Mesenchymal stem cell (in vitro differentiated cells and primary cell): ENCODE measurements at regions not wholly inside any gene's neighbourhood (a gene's known extent, or its start where the extent isn't known, plus 50 kb on each side); places are given as distances from the start of the nearest gene placed in this dataset.

Experiments
- DNase-seq: peaks from one replicate; pipeline ENCODE4 v3.0.0-alpha.2; 2013
- H2AFZ ChIP-seq: one replicate; pipeline ENCODE4 v1.6.1; 2013; ENCODE audit warnings: low read depth, mild to moderate bottlenecking, control low read depth, inconsistent platforms, low read length, moderate library complexity
- H2AK5ac ChIP-seq: 2 replicates; pipeline ENCODE4 v1.6.1; 2013; ENCODE audit warnings: low read length, moderate library complexity, mild to moderate bottlenecking, inconsistent platforms; ENCODE audit not compliant: severe bottlenecking
- H2BK120ac ChIP-seq: one replicate; pipeline ENCODE4 v1.6.1; 2013; ENCODE audit warnings: low read depth, mild to moderate bottlenecking, inconsistent platforms, low read length, moderate library complexity
- H2BK12ac ChIP-seq, 2 experiments: one replicate each; pipeline ENCODE4 v1.6.1; 2013; ENCODE audit warnings: inconsistent platforms in 2 of 2, low read length in 2 of 2, mild to moderate bottlenecking in 2 of 2, moderate library complexity in 2 of 2, control low read depth in 1 of 2
- H2BK15ac ChIP-seq: one replicate; pipeline ENCODE4 v1.6.1; 2013; ENCODE audit warnings: mild to moderate bottlenecking, low read depth, inconsistent platforms; ENCODE audit not compliant: poor library complexity, severe bottlenecking
- H2BK5ac ChIP-seq: 2 replicates; pipeline ENCODE4 v1.6.1; 2013; ENCODE audit warnings: low read depth, mild to moderate bottlenecking, low read length, control low read depth, inconsistent platforms; ENCODE audit not compliant: poor library complexity, severe bottlenecking
- H3K14ac ChIP-seq, 2 experiments: one replicate each; pipeline ENCODE4 v1.6.1; 2013; ENCODE audit warnings: inconsistent platforms in 2 of 2, low read length in 2 of 2, control low read depth in 1 of 2, mild to moderate bottlenecking in 1 of 2, moderate library complexity in 1 of 2
- H3K18ac ChIP-seq, 2 experiments: one replicate each; pipeline ENCODE4 v1.6.1; 2013; ENCODE audit warnings: inconsistent platforms in 2 of 2, low read length in 2 of 2, control low read depth in 1 of 2, low read depth in 1 of 2, mild to moderate bottlenecking in 1 of 2
- H3K23ac ChIP-seq, 2 experiments: one replicate each; pipeline ENCODE4 v1.6.1; 2013; ENCODE audit warnings: inconsistent platforms in 2 of 2, low read length in 2 of 2, mild to moderate bottlenecking in 2 of 2, moderate library complexity in 2 of 2, control low read depth in 1 of 2
- H3K27ac ChIP-seq: 2 replicates; pipeline ENCODE4 v1.5.1; 2013; ENCODE audit warnings: mild to moderate bottlenecking, moderate library complexity, low read length, control low read depth, inconsistent platforms; ENCODE audit not compliant: poor library complexity, severe bottlenecking
- H3K27me3 ChIP-seq, 2 experiments: 2 replicates each; pipeline versions ENCODE4 v1.6.1 to v1.7.0; 2013; ENCODE audit warnings: low read length in 2 of 2, mild to moderate bottlenecking in 2 of 2, moderate library complexity in 2 of 2, control low read depth in 1 of 2, inconsistent platforms in 1 of 2; ENCODE audit not compliant: control insufficient read depth in 1 of 2, insufficient read depth in 1 of 2
- H3K36me3 ChIP-seq, 2 experiments: 2 replicates each; pipeline versions ENCODE4 v1.6.1 to v1.7.0; 2013; ENCODE audit warnings: low read length in 2 of 2, control low read depth in 1 of 2, inconsistent platforms in 1 of 2, low read depth in 1 of 2, mild to moderate bottlenecking in 1 of 2; ENCODE audit not compliant: insufficient read depth in 2 of 2, control insufficient read depth in 1 of 2
- H3K4ac ChIP-seq, 2 experiments: one replicate each; pipeline ENCODE4 v1.6.1; 2013; ENCODE audit warnings: inconsistent platforms in 2 of 2, low read length in 2 of 2, mild to moderate bottlenecking in 2 of 2, moderate library complexity in 2 of 2, control low read depth in 1 of 2, low read depth in 1 of 2
- H3K4me1 ChIP-seq: 2 replicates; pipeline ENCODE4 v1.6.1; 2013; ENCODE audit warnings: low read depth, low read length, control low read depth; ENCODE audit not compliant: control insufficient read depth, insufficient read depth
- H3K4me2 ChIP-seq: 2 replicates; pipeline ENCODE4 v1.6.1; 2013; ENCODE audit warnings: low read length, mild to moderate bottlenecking, inconsistent platforms; ENCODE audit not compliant: poor library complexity, severe bottlenecking
- H3K4me3 ChIP-seq, 2 experiments: 2 replicates each; pipeline versions ENCODE4 v1.5.1 to v1.7.0; 2013; ENCODE audit warnings: low read length in 2 of 2, mild to moderate bottlenecking in 2 of 2, control low read depth in 1 of 2, low read depth in 1 of 2; ENCODE audit not compliant: insufficient read depth in 1 of 2
- H3K79me1 ChIP-seq: replicated peaks from 2 replicates; pipeline ENCODE4 v1.6.1; 2013; ENCODE audit warnings: mild to moderate bottlenecking, control low read depth, low read length, inconsistent platforms; ENCODE audit not compliant: poor library complexity, severe bottlenecking
- H3K9ac ChIP-seq: 2 replicates; pipeline ENCODE4 v1.7.0; 2013; ENCODE audit warnings: mild to moderate bottlenecking, low read length, moderate library complexity
- H3K9me3 ChIP-seq: 2 replicates; pipeline ENCODE4 v1.7.0; 2013; ENCODE audit warnings: mild to moderate bottlenecking, low read length; ENCODE audit not compliant: control insufficient read depth
- H4K8ac ChIP-seq: one replicate; pipeline ENCODE4 v1.6.1; 2013; ENCODE audit warnings: inconsistent platforms, mild to moderate bottlenecking, low read length, moderate library complexity
- H4K91ac ChIP-seq: one replicate; pipeline ENCODE4 v1.6.1; 2013; ENCODE audit warnings: mild to moderate bottlenecking, low read length, inconsistent platforms
- WGBS: methylation state at CpG from one replicate; pipeline ENCODE4 v1.1.7; 2013; ENCODE audit warnings: mixed read lengths; 5-methylcytosine and 5-hydroxymethylcytosine counted together

DNA sequence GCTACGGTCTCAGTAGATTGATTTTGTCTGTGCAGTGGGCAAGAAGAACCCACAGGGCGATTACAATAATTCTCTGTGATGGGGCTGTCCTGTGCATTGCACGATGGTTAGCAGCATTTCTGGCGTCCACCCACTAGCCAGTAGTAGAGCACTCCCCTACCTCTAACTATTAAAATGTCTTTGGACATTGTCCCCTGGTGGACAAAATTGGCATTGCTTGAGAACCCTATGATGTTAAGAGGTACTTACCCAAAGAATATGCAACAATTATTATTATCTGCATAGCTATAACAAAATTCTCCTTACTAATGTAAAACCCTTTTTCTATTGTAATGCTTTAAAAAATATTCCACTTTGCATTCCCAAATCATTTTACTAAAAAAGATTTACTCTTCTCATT is 109.5 kb upstream of the VCX3A start:
- Histone ChIP-seq H2AK5ac (no peak overlapping the region), H3K14ac (no peak overlapping the region), H3K27ac (no peak overlapping the region), H3K18ac (no peak overlapping the region), H3K79me1 (no peaks in the 10 kb centered on the region), H3K4me2 (no peak overlapping the region), H2BK12ac (no peak overlapping the region), H2AFZ (no peak overlapping the region), H3K4ac (no peak overlapping the region), H3K36me3 (no peaks in the 10 kb centered on the region), H4K8ac (no peak overlapping the region), H3K4me3 (no peak overlapping the region), H3K9ac (no peak overlapping the region), H3K27me3 (no peaks in the 10 kb centered on the region), H2BK15ac (no peak overlapping the region), H3K9me3 (peaks cover 39% of the 10 kb centered on the region), H2BK120ac (no peak overlapping the region), H3K4me1 (no peaks in the 10 kb centered on the region), H2BK5ac (no peak overlapping the region), H3K23ac (no peak overlapping the region), H4K91ac (no peak overlapping the region)
- WGBS = 67% methylated on average over 2 of the region's 4 CpGs
- no peak for DNase-seq

- no peak overlapping the region for H3K23ac ChIP-seq
- no peak overlapping the region for H3K4me3 ChIP-seq
- no peak overlapping the region for H3K14ac ChIP-seq
Observed at GRCh38 chrX:6640727-6641126, 105.8 kb upstream of the VCX3A start.

GRCh38 chrX:6614506-6614905 is 79.6 kb upstream of the VCX3A start:
- Histone ChIP-seq H2AK5ac (no peak overlapping the region), H2BK15ac (no peak overlapping the region), H3K79me1 (no peaks in the 10 kb centered on the region), H2BK5ac (no peak overlapping the region), H2AFZ (no peak overlapping the region), H3K4me3 (no peak overlapping the region), H3K23ac (no peak overlapping the region), H3K4me1 (no peaks in the 10 kb centered on the region), H4K8ac (no peak overlapping the region), H3K36me3 (no peaks in the 10 kb centered on the region), H4K91ac (no peak overlapping the region), H2BK12ac (no peak overlapping the region), H3K4ac (no peak overlapping the region), H3K9ac (no peak overlapping the region), H3K27me3 (no peaks in the 10 kb centered on the region), H3K9me3 (peaks cover 18% of the 10 kb centered on the region), H3K18ac (no peak overlapping the region), H3K4me2 (no peak overlapping the region), H3K27ac (no peak overlapping the region), H2BK120ac (no peak overlapping the region), H3K14ac (no peak overlapping the region)
- no peak for DNase-seq
- 85% methylated on average over 7 of the region's 7 CpGs for WGBS

More at GRCh38 chrX:6640727-6641126, 105.8 kb upstream of the VCX3A start:
- H3K79me1 ChIP-seq = no peaks in the 10 kb centered on the region
- H3K36me3 ChIP-seq = no peaks in the 10 kb centered on the region
- 100% methylated on average over 1 of the region's 4 CpGs for WGBS
- H3K4me2 ChIP-seq = no peak overlapping the region
- no peak overlapping the region for H3K18ac ChIP-seq
- no peaks in the 10 kb centered on the region for H3K27me3 ChIP-seq
- no peak overlapping the region for H2AK5ac ChIP-seq
- no peak overlapping the region for H4K8ac ChIP-seq
- no peak overlapping the region for H3K27ac ChIP-seq
- no peak overlapping the region for H2BK12ac ChIP-seq
- H2BK5ac ChIP-seq = no peak overlapping the region
- H2BK120ac ChIP-seq = no peak overlapping the region
- H2AFZ ChIP-seq = no peak overlapping the region
- H2BK15ac ChIP-seq = no peak overlapping the region
- H3K9ac ChIP-seq = no peak overlapping the region
- DNase-seq = no peak
- H3K9me3 ChIP-seq = peaks cover 18% of the 10 kb centered on the region
- no peak overlapping the region for H4K91ac ChIP-seq
- H3K4me1 ChIP-seq = no peaks in the 10 kb centered on the region
- H3K4ac ChIP-seq = no peak overlapping the region

DNA sequence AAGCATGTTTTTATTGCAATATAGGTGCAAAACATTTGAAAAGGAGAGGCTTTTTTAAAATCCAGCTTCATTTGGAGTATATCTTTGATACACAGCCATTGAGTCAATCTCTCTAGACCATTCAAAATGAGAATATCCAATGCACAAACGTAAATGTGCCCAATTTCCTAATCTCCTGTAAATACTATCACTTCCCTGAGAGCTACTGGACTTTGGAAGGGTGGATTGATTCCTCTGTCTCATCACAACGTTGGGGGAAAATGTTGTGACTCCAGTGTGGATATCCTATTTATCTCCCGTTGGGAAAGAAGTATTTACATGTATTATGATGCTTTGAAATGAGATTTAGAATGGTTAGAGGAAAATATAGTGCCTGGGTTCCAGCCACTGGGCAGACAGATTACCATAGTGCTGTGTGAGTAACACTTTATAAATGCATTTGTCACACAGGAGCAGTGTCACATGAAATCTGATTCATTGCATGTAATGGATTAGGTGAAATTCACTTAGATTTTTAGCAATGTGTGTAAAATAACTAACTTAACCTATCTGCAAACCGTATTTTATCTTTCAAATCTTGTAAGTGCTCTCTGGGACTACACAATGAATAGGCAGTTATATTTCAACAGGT is 64.4 kb upstream of the VCX3A start:
- Histone ChIP-seq H2AK5ac (no peak overlapping the region), H3K4me2 (no peak overlapping the region), H2BK120ac (no peak overlapping the region), H3K9ac (no peak overlapping the region), H3K4ac (no peak overlapping the region), H3K79me1 (no peaks in the 10 kb centered on the region), H2BK15ac (no peak overlapping the region), H3K27ac (no peak overlapping the region), H3K4me1 (no peaks in the 10 kb centered on the region), H3K14ac (no peak overlapping the region), H2BK12ac (no peak overlapping the region), H3K36me3 (no peaks in the 10 kb centered on the region), H3K18ac (no peak overlapping the region), H2BK5ac (no peak overlapping the region), H3K27me3 (no peaks in the 10 kb centered on the region), H3K23ac (no peak overlapping the region), H4K91ac (no peak overlapping the region), H2AFZ (no peak overlapping the region), H3K4me3 (no peak overlapping the region), H3K9me3 (peaks cover 9% of the 10 kb centered on the region), H4K8ac (no peak overlapping the region)
- 28% methylated on average over 2 of the region's 4 CpGs for WGBS
- DNase-seq = no peak
